ENCODE measurements at regions not wholly inside any gene's neighbourhood (a gene's known extent, or its start where the extent isn't known, plus 50 kb on each side); places are given as distances from the start of the nearest gene placed in this dataset.

GRCh38 chr14:42149609-42150261 lies 543.1 kb downstream of the LRFN5 start:
- no peaks in the 10 kb centered on the region for H3K27me3 ChIP-seq
- no peaks in the 10 kb centered on the region for H3K36me3 ChIP-seq
- no peak overlapping the region for H3K4me3 ChIP-seq
- intact Hi-C loops (cut with DNase I): no loop called here
- no peaks in the 10 kb centered on the region for H3K4me1 ChIP-seq
- peaks cover 0 to 8% (median 0%) of the 10 kb centered on the region in 12 donors for H3K9me3 ChIP-seq
- WGBS, 4 donors: 0 to 92% (median 63%) methylated on average over 1 of the region's 1 CpG
- no peak for DNase-seq
- ATAC-seq: no peak
- TF ChIP-seq CTCF (IDR thresholded peaks at IDR 0.05) (no peak), POLR2A (IDR thresholded peaks at IDR 0.05) (no peak)
- H3K27ac ChIP-seq: no peak overlapping the region

- intact Hi-C loops (cut with DNase I): no loop called here
These were observed 539.1 kb downstream of the LRFN5 start for GRCh38 chr14:42145766-42146165.

DNA sequence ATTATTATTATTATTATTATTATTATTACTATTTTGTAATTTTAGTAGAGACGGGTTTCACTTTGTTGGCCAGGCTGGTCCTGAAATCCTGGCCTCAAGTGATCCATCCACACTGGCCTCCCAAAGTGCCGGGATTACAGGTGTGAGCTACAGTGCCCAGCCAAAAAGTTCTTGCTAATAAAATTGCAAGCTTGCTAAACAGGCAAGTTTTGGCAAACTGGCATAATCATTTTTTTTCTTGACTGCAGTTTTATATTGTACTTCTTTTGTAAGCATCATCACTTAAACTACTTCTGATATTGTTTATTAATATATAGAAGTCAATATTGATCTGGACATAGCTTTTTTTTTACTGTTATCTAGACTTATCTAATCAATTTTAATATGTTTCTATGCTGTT lies 536.4 kb downstream of the LRFN5 start:
- WGBS, 4 donors: 85 to 94% (median 87%) methylated on average over 2 of the region's 2 CpGs

More at GRCh38 chr14:42145766-42146165, 539.1 kb downstream of the LRFN5 start:
- Histone ChIP-seq H3K27ac (no peak overlapping the region), H3K4me3 (no peak overlapping the region), H3K4me1 (no peaks in the 10 kb centered on the region), H3K36me3 (no peaks in the 10 kb centered on the region), H3K27me3 (no peaks in the 10 kb centered on the region), H3K9me3 (peaks cover 0 to 5% (median 0%) of the 10 kb centered on the region in 12 donors)
- TF ChIP-seq POLR2A (IDR thresholded peaks at IDR 0.05) (no peak), CTCF (IDR thresholded peaks at IDR 0.05) (no peak)
- DNase-seq (no peak), ATAC-seq (no peak)
- 57 to 64% (median 60%) methylated on average over 4 of the region's 4 CpGs for WGBS, 4 donors

DNA sequence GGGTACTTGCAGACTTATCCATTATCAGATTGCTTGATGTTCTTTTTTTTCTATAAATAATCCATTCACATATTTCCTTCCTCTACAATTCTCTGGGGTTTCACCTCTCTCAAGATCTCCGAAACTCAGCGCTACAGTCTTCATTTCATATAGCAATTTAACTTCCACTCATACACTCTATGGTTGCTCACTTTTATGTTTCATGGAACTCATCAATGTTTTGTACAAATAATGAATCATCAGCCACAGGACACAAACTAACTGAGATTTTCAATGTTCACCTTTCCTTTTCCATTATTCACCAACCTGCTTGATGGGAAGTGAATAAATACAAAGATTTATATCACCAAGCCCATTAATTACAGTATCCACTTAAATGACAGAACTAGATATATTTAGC lies 534.7 kb downstream of the LRFN5 start:
- TF ChIP-seq POLR2A (IDR thresholded peaks at IDR 0.05) (no peak), CTCF (IDR thresholded peaks at IDR 0.05) (no peak)
- intact Hi-C loops (cut with DNase I): no loop called here
- H3K4me3 ChIP-seq: no peak overlapping the region
- peaks cover 0 to 5% (median 0%) of the 10 kb centered on the region in 12 donors for H3K9me3 ChIP-seq
- H3K27ac ChIP-seq: no peak overlapping the region
- ATAC-seq (no peak), DNase-seq (no peak)
- H3K4me1 ChIP-seq: no peaks in the 10 kb centered on the region
- H3K27me3 ChIP-seq: no peaks in the 10 kb centered on the region
- 75 to 93% (median 84%) methylated on average over 2 of the region's 2 CpGs for WGBS, 4 donors
- no peaks in the 10 kb centered on the region for H3K36me3 ChIP-seq

More for the DNA sequence above, 536.4 kb downstream of the LRFN5 start:
- no peak overlapping the region for H3K27ac ChIP-seq
- intact Hi-C loops (cut with DNase I): no loop called here
- DNase-seq (no peak), ATAC-seq (no peak)
- H3K27me3 ChIP-seq: no peaks in the 10 kb centered on the region
- no peaks in the 10 kb centered on the region for H3K4me1 ChIP-seq
- TF ChIP-seq CTCF (IDR thresholded peaks at IDR 0.05) (no peak), POLR2A (IDR thresholded peaks at IDR 0.05) (no peak)
- H3K36me3 ChIP-seq: no peaks in the 10 kb centered on the region
- H3K9me3 ChIP-seq: peaks cover 0 to 5% (median 0%) of the 10 kb centered on the region in 12 donors
- H3K4me3 ChIP-seq: no peak overlapping the region
